Mucosa of descending colon (tissue), 3 donors: ENCODE measurements at regions not wholly inside any gene's neighbourhood (a gene's known extent, or its start where the extent isn't known, plus 50 kb on each side); places are given as distances from the start of the nearest gene placed in this dataset.

Source experiments
- ATAC-seq: fragments of 200-7000 bp; cut with Tn5 transposase; one replicate; pipeline ENCODE4 v1.9.1; 2020; ENCODE audit warnings: mild to moderate bottlenecking, moderate library complexity
- DNase-seq, 3 donors: peaks; one replicate each; pipeline ENCODE4 v3.0.0-alpha.2; 2020
- H3K36me3 ChIP-seq: fragments of 200-600 bp; one replicate; pipeline ENCODE4 v1.8.0; 2021; ENCODE audit warnings: low read depth, mild to moderate bottlenecking
- H3K4me1 ChIP-seq: fragments of 200-600 bp; one replicate; pipeline ENCODE4 v1.8.0; 2021; ENCODE audit warnings: low read depth, mild to moderate bottlenecking
- H3K4me3 ChIP-seq: fragments of 200-600 bp; one replicate; pipeline ENCODE4 v1.8.0; 2021; ENCODE audit warnings: mild to moderate bottlenecking
- H3K9me3 ChIP-seq: fragments of 200-600 bp; one replicate; pipeline ENCODE4 v1.8.0; 2021; ENCODE audit warnings: mild to moderate bottlenecking
- CTCF ChIP-seq: fragments of 200-600 bp; IDR thresholded peaks from one replicate; pipeline ENCODE4 v1.8.0; 2022; ENCODE audit warnings: antibody characterized with exemption, mild to moderate bottlenecking
- intact Hi-C, 2 donors: fragments of 100-400 bp; cut with DNase I in 1 of 2; cut with micrococcal nuclease in 1 of 2; formaldehyde crosslinking; loops; one replicate each; pipeline versions ENCODE4 v1.11.0 to v1.11.1; 2022; cut with DNase I, micrococcal nuclease
- donor health status: DM: no; HTN: no; CAD: no; lungs with moderate emphysema.
- donor health status: DM: no; HTN: no; CAD: no.
- donor health status: DM: no; HTN: yes; CAD: no.

GRCh38 chr15:62520887-62521286, 355.8 kb upstream of the C2CD4B start:
- ATAC-seq (no peak), DNase-seq (no peak)
- no peak for TF ChIP-seq CTCF
- H3K4me3 ChIP-seq: no peak overlapping the region
- H3K4me1 ChIP-seq: no peaks in the 10 kb centered on the region
- no peaks in the 10 kb centered on the region for H3K36me3 ChIP-seq
- H3K9me3 ChIP-seq: no peaks in the 10 kb centered on the region
- intact Hi-C loops: no loop called here

- no peaks in the 10 kb centered on the region for H3K36me3 ChIP-seq
- no peak for DNase-seq
- H3K9me3 ChIP-seq: no peaks in the 10 kb centered on the region
- ATAC-seq: no peak
- H3K4me3 ChIP-seq: no peak overlapping the region
- no peaks in the 10 kb centered on the region for H3K4me1 ChIP-seq
- intact Hi-C loops: no loop called here
- no peak for TF ChIP-seq CTCF
These were observed 356.3 kb upstream of the C2CD4B start for GRCh38 chr15:62521396-62521795.

GRCh38 chr15:62524848-62525247, 359.8 kb upstream of the C2CD4B start:
- no peaks in the 10 kb centered on the region for H3K4me1 ChIP-seq
- no peak for TF ChIP-seq CTCF
- H3K36me3 ChIP-seq: no peaks in the 10 kb centered on the region
- DNase-seq (no peak), ATAC-seq (no peak)
- no peak overlapping the region for H3K4me3 ChIP-seq
- H3K9me3 ChIP-seq: no peaks in the 10 kb centered on the region
- intact Hi-C loops: no loop called here

- Histone ChIP-seq H3K4me3 (no peak overlapping the region), H3K36me3 (no peaks in the 10 kb centered on the region), H3K9me3 (no peaks in the 10 kb centered on the region), H3K4me1 (no peaks in the 10 kb centered on the region)
- DNase-seq (no peak), ATAC-seq (no peak)
- no peak for TF ChIP-seq CTCF
- intact Hi-C loops: no loop called here
These were observed 362.3 kb upstream of the C2CD4B start for GRCh38 chr15:62527387-62527786.

GRCh38 chr15:62528505-62528904, 363.4 kb upstream of the C2CD4B start:
- no peaks in the 10 kb centered on the region for H3K9me3 ChIP-seq
- intact Hi-C loops: no loop called here
- no peaks in the 10 kb centered on the region for H3K4me1 ChIP-seq
- ATAC-seq: no peak
- no peak for TF ChIP-seq CTCF
- DNase-seq: no peak
- no peaks in the 10 kb centered on the region for H3K36me3 ChIP-seq
- H3K4me3 ChIP-seq: no peak overlapping the region

GRCh38 chr15:62532367-62532766, 367.3 kb upstream of the C2CD4B start:
- no peak overlapping the region for H3K4me3 ChIP-seq
- no peak for TF ChIP-seq CTCF
- DNase-seq: no peak
- no peaks in the 10 kb centered on the region for H3K4me1 ChIP-seq
- no peak for ATAC-seq
- intact Hi-C loops: no loop called here
- H3K9me3 ChIP-seq: no peaks in the 10 kb centered on the region
- H3K36me3 ChIP-seq: no peaks in the 10 kb centered on the region
